HG03354 (cell line): ENCODE measurements at regions not wholly inside any gene's neighbourhood (a gene's known extent, or its start where the extent isn't known, plus 50 kb on each side); places are given as distances from the start of the nearest gene placed in this dataset.
"Not testable (repeated sequence)": the region's sequence is repeated elsewhere in the genome, so short reads cannot be mapped to it uniquely, and the experiment has no call there.

Source experiments
- ATAC-seq: cut with Tn5 transposase; IDR thresholded peaks from one replicate; pipeline ENCODE4 v1.9.1; 2021; ENCODE audit warnings: mild to moderate bottlenecking; ENCODE audit not compliant: unreplicated experiment, poor library complexity, severe bottlenecking

- not testable (repeated sequence) for ATAC-seq
These were observed 52.4 kb upstream of the APOD start for GRCh38 chr3:195635898-195636685.

- ATAC-seq, result not testable (repeated sequence)
These were observed 51.6 kb upstream of the APOD start for GRCh38 chr3:195635262-195635873.

GRCh38 chr3:195634426-195635261 is 50.9 kb upstream of the APOD start:
- ATAC-seq, result peak; percentile 90
